OCI-LY7 (cell line): ENCODE measurements at regions not wholly inside any gene's neighbourhood (a gene's known extent, or its start where the extent isn't known, plus 50 kb on each side); places are given as distances from the start of the nearest gene placed in this dataset.

Source experiments
- BruUV-seq: library from RNA; stranded (reverse); fragments of 400-500 nt; replicated peaks from 2 replicates; lab custom pipeline; 2021; lab: Mats Ljungman, UMichigan
- CTCF ChIA-PET: fragments of 300-600 bp; sonication (Branson Sonifier 250); formaldehyde crosslinking; loops from one replicate; lab custom pipeline; 2022; ENCODE audit warnings: antibody characterized with exemption; ENCODE audit not compliant: unreplicated experiment; lab: Charles Lee
- POLR2A ChIA-PET: fragments of 300-600 bp; sonication (Branson Sonifier 250); formaldehyde crosslinking; loops from one replicate; lab custom pipeline; 2022; ENCODE audit warnings: antibody characterized with exemption; lab: Charles Lee
- DNase-seq: peaks from one replicate; pipeline ENCODE4 v3.0.0-alpha.2; 2015; ENCODE audit warnings: low spot score
- H2AFZ ChIP-seq: fragments of 200-600 bp; sonication (generic), shearing (Covaris generic); 2 replicates; pipeline ENCODE4 v1.6.1; 2014; ENCODE audit warnings: mild to moderate bottlenecking, antibody characterized with exemption, low read length, moderate library complexity
- H3K27ac ChIP-seq: fragments of 200-600 bp; sonication (generic); 2 replicates; pipeline ENCODE4 v1.5.1; 2014; ENCODE audit warnings: mixed run types, low read depth, mild to moderate bottlenecking, moderate library complexity, low read length, inconsistent platforms; ENCODE audit not compliant: poor library complexity, severe bottlenecking
- H3K36me3 ChIP-seq: fragments of 200-600 bp; sonication (generic); 2 replicates; pipeline ENCODE4 v1.6.1; 2014; ENCODE audit warnings: mild to moderate bottlenecking, antibody characterized with exemption, low read length, moderate library complexity, mixed read lengths; ENCODE audit not compliant: insufficient read depth
- H3K4me1 ChIP-seq: fragments of 200-600 bp; sonication (generic); 2 replicates; pipeline ENCODE4 v1.5.1; 2014; ENCODE audit warnings: mild to moderate bottlenecking, low read length; ENCODE audit not compliant: insufficient read depth, poor library complexity, severe bottlenecking
- H3K4me2 ChIP-seq: fragments of 200-600 bp; sonication (generic); 2 replicates; pipeline ENCODE4 v1.6.1; 2014; ENCODE audit warnings: mild to moderate bottlenecking, low read length
- H3K4me3 ChIP-seq: fragments of 200-600 bp; sonication (generic); 2 replicates; pipeline ENCODE4 v1.5.1; 2014; ENCODE audit warnings: mild to moderate bottlenecking, low read depth, low read length; ENCODE audit not compliant: poor library complexity, severe bottlenecking
- H3K79me2 ChIP-seq: fragments of 200-600 bp; sonication (generic); 2 replicates; pipeline ENCODE4 v1.6.1; 2016; ENCODE audit warnings: low read depth, mild to moderate bottlenecking, low read length, moderate library complexity, mixed read lengths; ENCODE audit not compliant: insufficient read depth
- H3K9me2 ChIP-seq: fragments of 200-600 bp; sonication (generic); 2 replicates; pipeline ENCODE4 v1.6.1; 2016; ENCODE audit warnings: mild to moderate bottlenecking, low read length, mixed read lengths; ENCODE audit not compliant: insufficient read depth
- H3K9me3 ChIP-seq: fragments of 200-600 bp; sonication (generic); 2 replicates; pipeline ENCODE4 v1.6.1; 2014; ENCODE audit warnings: mild to moderate bottlenecking, mixed run types, low read length, mixed read lengths
- H4K20me1 ChIP-seq: fragments of 200-600 bp; sonication (generic); 2 replicates; pipeline ENCODE4 v1.6.1; 2014; ENCODE audit warnings: mild to moderate bottlenecking, antibody characterized with exemption, low read length, moderate library complexity, mixed read lengths; ENCODE audit not compliant: insufficient read depth
- CTCF ChIP-seq: fragments of 200-600 bp; sonication (generic); conservative IDR thresholded peaks from 2 replicates; pipeline ENCODE4 v1.5.1; 2014; ENCODE audit warnings: mild to moderate bottlenecking, antibody characterized with exemption, low read length, moderate library complexity, mixed read lengths
- EZH2phosphoT487 ChIP-seq: fragments of 200-600 bp; sonication (generic); IDR thresholded peaks from 2 replicates; pipeline ENCODE4 v1.6.1; 2018; ENCODE audit warnings: low read depth, borderline replicate concordance, mild to moderate bottlenecking, mixed run types, antibody characterized with exemption, low read length, moderate library complexity, mixed read lengths
- intact Hi-C: fragments of 100-400 bp; cut with micrococcal nuclease; formaldehyde crosslinking; loops from one replicate; pipeline ENCODE4 v1.10.0; 2022; ENCODE audit not compliant: unreplicated experiment

- H3K9me2 ChIP-seq: no peaks in the 10 kb centered on the region
- no peak overlapping the region for H3K27ac ChIP-seq
- H3K36me3 ChIP-seq: no peaks in the 10 kb centered on the region
- H2AFZ ChIP-seq: no peak overlapping the region
- H3K4me2 ChIP-seq: no peak overlapping the region
- no peaks in the 10 kb centered on the region for H4K20me1 ChIP-seq
- no TSS peak for BruUV-seq
- intact Hi-C loops: no loop called here
- no peak for TF ChIP-seq EZH2phosphoT487
- TF ChIP-seq CTCF: no peak
- CTCF ChIA-PET: no interaction called here
- POLR2A ChIA-PET: no interaction called here
- H3K79me2 ChIP-seq: no peaks in the 10 kb centered on the region
- no peak overlapping the region for H3K4me3 ChIP-seq
- H3K9me3 ChIP-seq: no peaks in the 10 kb centered on the region
- no peak for DNase-seq
- H3K4me1 ChIP-seq: no peaks in the 10 kb centered on the region
These were observed 275.6 kb downstream of the SLC4A3 start for GRCh38 chr2:219902891-219903552.

GRCh38 chr2:219905640-219906039, 278.2 kb downstream of the SLC4A3 start:
- no peak overlapping the region for H2AFZ ChIP-seq
- H3K4me1 ChIP-seq: no peaks in the 10 kb centered on the region
- H3K9me2 ChIP-seq: no peaks in the 10 kb centered on the region
- intact Hi-C loops: no loop called here
- no peak overlapping the region for H3K4me2 ChIP-seq
- TF ChIP-seq EZH2phosphoT487 (no peak), CTCF (no peak)
- DNase-seq: no peak
- H3K79me2 ChIP-seq: no peaks in the 10 kb centered on the region
- no peaks in the 10 kb centered on the region for H4K20me1 ChIP-seq
- no peaks in the 10 kb centered on the region for H3K9me3 ChIP-seq
- no peaks in the 10 kb centered on the region for H3K36me3 ChIP-seq
- no peak overlapping the region for H3K4me3 ChIP-seq
- H3K27ac ChIP-seq: no peak overlapping the region
- CTCF ChIA-PET: no interaction called here
- no TSS peak for BruUV-seq
- POLR2A ChIA-PET: interaction anchor here (0.6 kb wide), 1 partner anchor 960 kb away, joined by 3 read pairs; no protein-coding TSS in a partner anchor
